Neural cell (in vitro differentiated cells): ENCODE measurements at regions not wholly inside any gene's neighbourhood (a gene's known extent, or its start where the extent isn't known, plus 50 kb on each side); places are given as distances from the start of the nearest gene placed in this dataset.

Experiments
- H2AFZ ChIP-seq: fragments of 200-600, 300-800 bp; sonication (generic), shearing (Covaris generic); 2 replicates; pipeline ENCODE4 v1.6.0; 2014; ENCODE audit warnings: low read depth, mild to moderate bottlenecking, antibody characterized with exemption, low read length, moderate library complexity
- H3F3A ChIP-seq: fragments of 200-600 bp; shearing (Covaris generic); 2 replicates; pipeline ENCODE4 v1.6.1; 2016; ENCODE audit warnings: mild to moderate bottlenecking, moderate library complexity, mixed read lengths, antibody characterized with exemption, low read length; ENCODE audit not compliant: insufficient read depth, poor library complexity, severe bottlenecking
- H3K27ac ChIP-seq: fragments of 200-600, 300-800 bp; sonication (generic), shearing (Covaris generic); 2 replicates; pipeline ENCODE4 v1.5.1; 2014; ENCODE audit warnings: mild to moderate bottlenecking, low read length, moderate library complexity
- H3K27me3 ChIP-seq: fragments of 300-800, 200-600 bp; sonication (generic), shearing (Covaris generic); 2 replicates; pipeline ENCODE4 v1.6.0; 2014; ENCODE audit warnings: mild to moderate bottlenecking, low read depth, low read length, moderate library complexity; ENCODE audit not compliant: insufficient read depth
- H3K36me3 ChIP-seq: fragments of 300-800, 200-600 bp; sonication (generic), shearing (Covaris generic); 2 replicates; pipeline ENCODE4 v1.5.1; 2014; ENCODE audit warnings: mild to moderate bottlenecking, antibody characterized with exemption, low read length, moderate library complexity; ENCODE audit not compliant: insufficient read depth
- H3K4me2 ChIP-seq: fragments of 300-800, 200-600 bp; sonication (generic), shearing (Covaris generic); 2 replicates; pipeline ENCODE4 v1.6.0; 2014; ENCODE audit warnings: mild to moderate bottlenecking, low read length
- H3K4me3 ChIP-seq: fragments of 300-800, 200-600 bp; sonication (generic), shearing (Covaris generic); 2 replicates; pipeline ENCODE4 v1.5.1; 2014; ENCODE audit warnings: mild to moderate bottlenecking, low read length, moderate library complexity
- H3K79me2 ChIP-seq: fragments of 200-600 bp; shearing (Covaris generic); replicated peaks from 2 replicates; pipeline ENCODE4 v1.6.0; 2014; ENCODE audit warnings: mild to moderate bottlenecking, low read length, moderate library complexity; ENCODE audit not compliant: insufficient read depth
- H3K9ac ChIP-seq: fragments of 300-800, 200-600 bp; sonication (generic), shearing (Covaris generic); 2 replicates; pipeline ENCODE4 v1.6.1; 2016; ENCODE audit warnings: mild to moderate bottlenecking, low read length, mixed read lengths
- H3K9me2 ChIP-seq: fragments of 200-600 bp; shearing (Covaris generic); 2 replicates; pipeline ENCODE4 v1.6.1; 2016; ENCODE audit warnings: mild to moderate bottlenecking, low read length, mixed read lengths; ENCODE audit not compliant: insufficient read depth
- H3K9me3 ChIP-seq: fragments of 200-600, 300-800 bp; sonication (generic), shearing (Covaris generic); 2 replicates; pipeline ENCODE4 v1.6.1; 2016; ENCODE audit warnings: mild to moderate bottlenecking, mixed run types, low read length, moderate library complexity, mixed read lengths
- H4K20me1 ChIP-seq: fragments of 200-600 bp; shearing (Covaris generic); 2 replicates; pipeline ENCODE4 v1.6.1; 2016; ENCODE audit warnings: mild to moderate bottlenecking, mixed run types; ENCODE audit not compliant: insufficient read depth
- CTCF ChIP-seq: fragments of 450-650 bp; IDR thresholded peaks from 2 replicates; pipeline ENCODE4 v1.5.1; 2014; ENCODE audit warnings: antibody characterized with exemption, mild to moderate bottlenecking, moderate library complexity; ENCODE audit not compliant: poor library complexity, severe bottlenecking
- EP300 ChIP-seq: fragments of 450-650 bp; conservative IDR thresholded peaks from 2 replicates; pipeline ENCODE4 v1.6.1; 2014; ENCODE audit warnings: antibody characterized with exemption, mild to moderate bottlenecking, moderate library complexity; ENCODE audit not compliant: poor library complexity, severe bottlenecking
- EZH2 ChIP-seq: fragments of 200-600, 300-800 bp; shearing (Covaris generic), sonication (generic); IDR thresholded peaks from 2 replicates; pipeline ENCODE4 v1.6.1; 2014; ENCODE audit warnings: antibody characterized with exemption, low read length, borderline replicate concordance, mild to moderate bottlenecking; ENCODE audit not compliant: insufficient read depth, poor library complexity, severe bottlenecking
- MXI1 ChIP-seq: fragments of 450-650 bp; conservative IDR thresholded peaks from 2 replicates; pipeline ENCODE4 v1.6.1; 2014; ENCODE audit warnings: antibody characterized with exemption, mild to moderate bottlenecking; ENCODE audit not compliant: poor library complexity, severe bottlenecking
- POLR2AphosphoS5 ChIP-seq: IDR thresholded peaks from 2 replicates; pipeline ENCODE4 v1.6.1; 2012
- RAD21 ChIP-seq: fragments of 450-650 bp; conservative IDR thresholded peaks from 2 replicates; pipeline ENCODE4 v1.6.1; 2014; ENCODE audit warnings: antibody characterized with exemption, mild to moderate bottlenecking, moderate library complexity
- REST ChIP-seq: IDR thresholded peaks from 2 replicates; pipeline ENCODE4 v1.6.1; 2012; ENCODE audit warnings: borderline replicate concordance
- SMC3 ChIP-seq: fragments of 450-650 bp; conservative IDR thresholded peaks from 2 replicates; pipeline ENCODE4 v1.6.1; 2014; ENCODE audit warnings: antibody characterized with exemption, mild to moderate bottlenecking, moderate library complexity; ENCODE audit not compliant: poor library complexity
- TAF1 ChIP-seq: IDR thresholded peaks from 2 replicates; pipeline ENCODE4 v1.6.1; 2012; ENCODE audit warnings: low read depth

- Histone ChIP-seq H3K4me3 (no peak overlapping the region), H3F3A (no peaks in the 10 kb centered on the region), H3K9me3 (no peaks in the 10 kb centered on the region), H3K79me2 (no peaks in the 10 kb centered on the region), H3K4me2 (no peak overlapping the region), H4K20me1 (no peaks in the 10 kb centered on the region), H3K9ac (no peak overlapping the region), H3K27ac (no peak overlapping the region), H3K9me2 (no peaks in the 10 kb centered on the region), H3K36me3 (no peaks in the 10 kb centered on the region), H2AFZ (no peak overlapping the region), H3K27me3 (peaks cover 1% of the 10 kb centered on the region)
- TF ChIP-seq SMC3 = no peak
Measured at GRCh38 chr7:81165070-81165469, 246.2 kb upstream of the SEMA3C start.

- Histone ChIP-seq H3K9ac (no peak overlapping the region), H4K20me1 (no peaks in the 10 kb centered on the region), H3K4me2 (no peak overlapping the region), H3K4me3 (no peak overlapping the region), H3K9me2 (no peaks in the 10 kb centered on the region), H3F3A (no peaks in the 10 kb centered on the region), H2AFZ (no peak overlapping the region), H3K27ac (no peak overlapping the region), H3K36me3 (no peaks in the 10 kb centered on the region), H3K9me3 (no peaks in the 10 kb centered on the region), H3K79me2 (no peaks in the 10 kb centered on the region), H3K27me3 (peaks cover 8% of the 10 kb centered on the region)
- TF ChIP-seq SMC3 = no peak
- TF ChIP-seq EP300 = no peak
- no peak for TF ChIP-seq REST
- TF ChIP-seq TAF1 = no peak
- TF ChIP-seq MXI1 = no peak
- TF ChIP-seq POLR2AphosphoS5 = no peak
- TF ChIP-seq CTCF = no peak
- no peak for TF ChIP-seq RAD21
- no peak for TF ChIP-seq EZH2
Measured at GRCh38 chr7:81162771-81163525, 244.1 kb upstream of the SEMA3C start.
